GM12874 (cell line): ENCODE measurements at regions not wholly inside any gene's neighbourhood (a gene's known extent, or its start where the extent isn't known, plus 50 kb on each side); places are given as distances from the start of the nearest gene placed in this dataset.

ENCODE experiments used
- CTCF ChIP-seq: IDR thresholded peaks from 2 replicates; pipeline ENCODE4 v1.5.1; 2011; ENCODE audit warnings: low read depth, mild to moderate bottlenecking, control low read depth, low read length, moderate library complexity; ENCODE audit not compliant: insufficient read depth

DNA sequence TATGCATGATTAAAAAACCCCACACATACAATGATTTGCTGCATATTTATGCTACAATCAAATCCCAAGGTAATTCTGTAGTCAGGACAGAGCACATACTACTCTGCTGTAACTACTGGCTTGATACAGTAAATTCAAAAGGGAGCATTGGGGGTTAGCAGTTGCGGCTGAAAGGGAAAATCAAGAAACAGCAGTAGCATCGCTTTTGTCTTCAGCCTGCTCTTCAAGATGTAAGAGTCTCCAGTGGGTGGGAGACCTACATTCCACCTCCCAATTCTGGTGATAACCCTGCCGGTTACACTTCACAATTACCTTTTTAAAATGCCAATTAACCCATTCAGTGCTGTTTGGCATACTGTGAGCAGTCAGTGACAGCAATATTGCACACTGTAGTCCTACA lies 259.4 kb downstream of the NR2F2 start:
- TF ChIP-seq CTCF = no peak

DNA sequence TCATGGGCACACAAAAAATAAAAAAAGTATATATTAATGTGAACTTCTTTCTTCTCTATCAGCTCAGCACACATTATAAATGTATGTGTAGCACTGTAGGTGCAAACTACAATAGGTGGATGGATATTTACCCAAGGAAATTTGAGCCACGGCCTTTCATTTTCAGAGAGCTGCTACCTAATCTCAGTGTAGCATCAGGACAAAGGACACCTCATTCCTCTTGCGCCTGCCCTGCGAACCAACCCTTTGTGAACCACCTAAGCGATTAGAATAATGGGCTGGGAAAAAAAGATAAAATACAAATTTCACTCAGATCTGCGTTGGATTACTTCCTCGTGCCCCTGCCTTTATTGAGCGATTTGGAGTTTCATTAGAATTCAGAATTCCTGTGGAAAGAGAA lies 263.2 kb downstream of the NR2F2 start:
- TF ChIP-seq CTCF = no peak

- no peak for TF ChIP-seq CTCF
Measured at GRCh38 chr15:96595951-96596350, 265.5 kb downstream of the NR2F2 start.

GRCh38 chr15:96598514-96598913 lies 268.0 kb downstream of the NR2F2 start:
- no peak for TF ChIP-seq CTCF

DNA sequence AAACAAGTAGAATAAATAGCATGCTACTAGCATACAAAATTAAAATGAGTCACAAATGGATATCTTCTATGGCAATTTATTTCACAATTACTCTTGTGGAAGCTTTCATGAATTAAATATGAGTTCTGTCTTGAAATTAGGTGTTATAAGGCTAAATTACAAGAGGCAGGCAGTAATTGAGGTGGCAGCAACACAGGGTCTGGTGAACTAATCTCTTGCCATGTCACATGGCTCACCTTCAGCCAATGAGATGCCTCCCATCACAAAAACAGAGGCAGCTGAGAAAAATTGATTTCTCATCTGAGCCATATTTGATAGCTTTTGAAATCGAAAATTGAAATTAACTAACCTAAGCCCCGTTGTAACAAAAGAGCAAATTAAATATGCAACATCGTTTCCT lies 268.8 kb downstream of the NR2F2 start:
- TF ChIP-seq CTCF = no peak

GRCh38 chr15:96600350-96600749 lies 269.9 kb downstream of the NR2F2 start:
- no peak for TF ChIP-seq CTCF

GRCh38 chr15:96606617-96607016 lies 276.1 kb downstream of the NR2F2 start:
- TF ChIP-seq CTCF = no peak

GRCh38 chr15:96610757-96611156 lies 280.3 kb downstream of the NR2F2 start:
- TF ChIP-seq CTCF = no peak
